Esophagus muscularis mucosa (tissue), 4 donors: ENCODE measurements at regions not wholly inside any gene's neighbourhood (a gene's known extent, or its start where the extent isn't known, plus 50 kb on each side); places are given as distances from the start of the nearest gene placed in this dataset.

ENCODE experiments used
- CTCF ChIP-seq, 3 experiments: fragments of 200-600 bp in 2 of 3; fragments of 450-650 bp in 1 of 3; sonication (generic) in 2 of 3; IDR thresholded peaks; one replicate each; pipeline ENCODE4 v1.5.1; 2017 to 2019; ENCODE audit warnings: antibody characterized with exemption in 3 of 3, mild to moderate bottlenecking in 2 of 3, moderate library complexity in 1 of 3
- EP300 ChIP-seq: sonication (generic); formaldehyde crosslinking; IDR thresholded peaks from one replicate; pipeline ENCODE4 v1.6.1; 2017; ENCODE audit warnings: antibody characterized with exemption
- POLR2A ChIP-seq: fragments of 450-650 bp; IDR thresholded peaks from one replicate; pipeline ENCODE4 v1.6.1; 2017; ENCODE audit warnings: antibody characterized with exemption, moderate library complexity, mild to moderate bottlenecking, low read depth

DNA sequence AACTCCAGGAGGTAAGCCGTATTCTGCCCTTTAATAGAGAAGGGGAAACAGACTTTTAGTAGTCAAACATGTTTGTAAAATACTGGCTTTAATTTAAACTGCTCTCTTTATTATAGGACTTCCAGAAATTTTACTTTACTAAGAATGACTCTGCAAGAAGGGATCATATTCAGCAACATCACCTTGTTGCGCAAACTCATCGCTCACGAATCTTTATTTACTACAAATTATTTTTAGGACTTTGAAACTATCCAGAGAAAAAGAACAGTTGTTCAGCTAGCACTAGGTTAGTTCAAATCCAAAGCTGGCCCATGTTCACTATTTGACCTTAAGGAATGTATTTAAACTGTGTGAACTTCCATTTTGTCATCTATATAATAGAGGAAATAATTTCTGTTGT is 498.3 kb upstream of the TENM4 start:
- TF ChIP-seq CTCF (IDR thresholded peaks at IDR 0.05) (no peak), POLR2A (no peak), EP300 (no peak)
